ENCODE measurements at regions not wholly inside any gene's neighbourhood (a gene's known extent, or its start where the extent isn't known, plus 50 kb on each side); places are given as distances from the start of the nearest gene placed in this dataset.
"Not testable (repeated sequence)": the region's sequence is repeated elsewhere in the genome, so short reads cannot be mapped to it uniquely, and the experiment has no call there.

- not testable (repeated sequence) for TF ChIP-seq EZH2 (IDR thresholded peaks at IDR 0.05; ENCODE audit: borderline replicate concordance, low read depth, low read length, poor library complexity, severe bottlenecking); CTCF (conservative IDR thresholded peaks at IDR 0.05; ENCODE audit: low read depth, low read length)
These were observed 202.5 kb upstream of the ZNF658 start for GRCh38 chr9:66698066-66698455.

Data from A673 (cell line).